ENCODE measurements at regions not wholly inside any gene's neighbourhood (a gene's known extent, or its start where the extent isn't known, plus 50 kb on each side); places are given as distances from the start of the nearest gene placed in this dataset.
"Not testable (repeated sequence)": the region's sequence is repeated elsewhere in the genome, so short reads cannot be mapped to it uniquely, and the experiment has no call there.

- H3K79me2 ChIP-seq (ENCODE audit: insufficient read depth, low read length): no peaks in the 10 kb centered on the region
- H3K9ac ChIP-seq (ENCODE audit: insufficient read depth, low read length, poor library complexity, severe bottlenecking): no peak overlapping the region
- no peak for DNase-seq
- no peaks in the 10 kb centered on the region for H3K36me3 Mint-ChIP-seq
- no peak overlapping the region for H3K4me2 ChIP-seq (replicated peaks; ENCODE audit: extremely low read depth, low read length, poor library complexity, severe bottlenecking)
- H3K27ac Mint-ChIP-seq: no peak overlapping the region
- H2AFZ ChIP-seq (ENCODE audit: insufficient read depth, low read depth, low read length, poor library complexity, severe bottlenecking): no peak overlapping the region
- H3K27me3 ChIP-seq (ENCODE audit: control insufficient read depth in 2 of 2, insufficient read depth in 2 of 2, low read length in 2 of 2): no peaks in the 10 kb centered on the region
- no peaks in the 10 kb centered on the region for H4K20me1 ChIP-seq (ENCODE audit: insufficient read depth, low read length)
- no peak overlapping the region for H3K4me3 Mint-ChIP-seq
- peaks cover 13% of the 10 kb centered on the region for H3K4me1 Mint-ChIP-seq
- no peaks in the 10 kb centered on the region for H3K36me3 ChIP-seq (replicated peaks in 1 of 2; ENCODE audit: control insufficient read depth in 1 of 2, insufficient read depth in 2 of 2, low read length in 2 of 2)
- 100% methylated on average over 1 of the region's 7 CpGs for WGBS (ENCODE audit: insufficient coverage)
- intact Hi-C loops (cut with micrococcal nuclease): no loop called here
- peaks cover 0 to 1% (median 0%) of the 10 kb centered on the region in 3 donors for H3K27me3 Mint-ChIP-seq (ENCODE audit: low read depth in 3 of 3)
- no peaks in the 10 kb centered on the region for H3K4me1 ChIP-seq (ENCODE audit: control insufficient read depth in 1 of 2, insufficient read depth in 2 of 2, low read length in 2 of 2)
- no peaks in the 10 kb centered on the region for H3K9me3 Mint-ChIP-seq
- no peak overlapping the region for H3K27ac ChIP-seq (ENCODE audit: low read depth in 1 of 2, low read length in 2 of 2)
- H3K4me3 ChIP-seq (replicated peaks in 1 of 3; ENCODE audit: low read depth in 2 of 3, low read length in 3 of 3): no peak overlapping the region
- no peaks in the 10 kb centered on the region for H3K9me3 ChIP-seq (replicated peaks in 1 of 2; ENCODE audit: control insufficient read depth in 1 of 2, insufficient read depth in 1 of 2, low read length in 2 of 2)
- TF ChIP-seq CTCF (IDR thresholded peaks at IDR 0.05): no peak
Observed at GRCh38 chr6:8839626-8840025, 404.3 kb upstream of the SLC35B3 start.

GRCh38 chr6:8837343-8837742 lies 402.0 kb upstream of the SLC35B3 start:
- peaks cover 3% of the 10 kb centered on the region in 2 donors for H3K4me1 ChIP-seq (ENCODE audit: control insufficient read depth in 1 of 2, insufficient read depth in 2 of 2, low read length in 2 of 2)
- H3K4me3 ChIP-seq (replicated peaks in 1 of 3; ENCODE audit: low read depth in 2 of 3, low read length in 3 of 3): no peak overlapping the region
- DNase-seq: no peak
- H3K9ac ChIP-seq (ENCODE audit: insufficient read depth, low read length, poor library complexity, severe bottlenecking): no peak overlapping the region
- Mint-ChIP-seq H3K27ac (no peak overlapping the region), H3K9me3 (no peaks in the 10 kb centered on the region), H3K27me3 (ENCODE audit: low read depth in 3 of 3) (peaks cover 0 to 1% (median 0%) of the 10 kb centered on the region in 3 donors), H3K4me3 (no peak overlapping the region), H3K36me3 (no peaks in the 10 kb centered on the region), H3K4me1 (peaks cover 12% of the 10 kb centered on the region)
- no peaks in the 10 kb centered on the region for H3K27me3 ChIP-seq (ENCODE audit: control insufficient read depth in 2 of 2, insufficient read depth in 2 of 2, low read length in 2 of 2)
- no peak overlapping the region for H3K4me2 ChIP-seq (replicated peaks; ENCODE audit: extremely low read depth, low read length, poor library complexity, severe bottlenecking)
- H4K20me1 ChIP-seq (ENCODE audit: insufficient read depth, low read length): no peaks in the 10 kb centered on the region
- WGBS (ENCODE audit: insufficient coverage): no CpG with 5 or more reads among the region's 2 CpGs
- intact Hi-C loops (cut with micrococcal nuclease): no loop called here
- TF ChIP-seq CTCF (IDR thresholded peaks at IDR 0.05): no peak
- no peak overlapping the region for H3K27ac ChIP-seq (ENCODE audit: low read depth in 1 of 2, low read length in 2 of 2)
- no peaks in the 10 kb centered on the region for H3K9me3 ChIP-seq (replicated peaks in 1 of 2; ENCODE audit: control insufficient read depth in 1 of 2, insufficient read depth in 1 of 2, low read length in 2 of 2)
- no peaks in the 10 kb centered on the region for H3K36me3 ChIP-seq (replicated peaks in 1 of 2; ENCODE audit: control insufficient read depth in 1 of 2, insufficient read depth in 2 of 2, low read length in 2 of 2)
- no peaks in the 10 kb centered on the region for H3K79me2 ChIP-seq (ENCODE audit: insufficient read depth, low read length)
- no peak overlapping the region for H2AFZ ChIP-seq (ENCODE audit: insufficient read depth, low read depth, low read length, poor library complexity, severe bottlenecking)

- Histone ChIP-seq H3K4me1 (ENCODE audit: control insufficient read depth in 1 of 2, insufficient read depth in 2 of 2, low read length in 2 of 2) (peaks cover 33 to 35% of the 10 kb centered on the region in 2 donors), H3K27ac (ENCODE audit: low read depth in 1 of 2, low read length in 2 of 2) (peak overlapping the region in 1 of 2 donors; percentile 94)
- H3K4me3 ChIP-seq (replicated peaks in 1 of 3; ENCODE audit: low read depth in 2 of 3, low read length in 3 of 3); H3K9me3 ChIP-seq (replicated peaks in 1 of 2; ENCODE audit: control insufficient read depth in 1 of 2, insufficient read depth in 1 of 2, low read length in 2 of 2); intact Hi-C loops (cut with micrococcal nuclease); H3K4me3 Mint-ChIP-seq; H3K79me2 ChIP-seq (ENCODE audit: insufficient read depth, low read length); H2AFZ ChIP-seq (ENCODE audit: insufficient read depth, low read depth, low read length, poor library complexity, severe bottlenecking); DNase-seq; H3K9me3 Mint-ChIP-seq; H4K20me1 ChIP-seq (ENCODE audit: insufficient read depth, low read length); H3K9ac ChIP-seq (ENCODE audit: insufficient read depth, low read length, poor library complexity, severe bottlenecking); H3K36me3 Mint-ChIP-seq; H3K27me3 Mint-ChIP-seq (ENCODE audit: low read depth in 3 of 3); H3K27me3 ChIP-seq (ENCODE audit: control insufficient read depth in 2 of 2, insufficient read depth in 2 of 2, low read length in 2 of 2); H3K4me2 ChIP-seq (replicated peaks; ENCODE audit: extremely low read depth, low read length, poor library complexity, severe bottlenecking); H3K36me3 ChIP-seq (replicated peaks in 1 of 2; ENCODE audit: control insufficient read depth in 1 of 2, insufficient read depth in 2 of 2, low read length in 2 of 2): not testable (repeated sequence)
- WGBS (ENCODE audit: insufficient coverage): no CpG with 5 or more reads among the region's 3 CpGs
- Mint-ChIP-seq H3K4me1 (peaks cover 38% of the 10 kb centered on the region), H3K27ac (peak overlapping the region in 6 of 7 donors; percentile 86 to 96 (median 93))
Observed at GRCh38 chr6:8832695-8833094, 397.4 kb upstream of the SLC35B3 start.
